Transverse colon (tissue), 4 donors: ENCODE measurements at regions not wholly inside any gene's neighbourhood (a gene's known extent, or its start where the extent isn't known, plus 50 kb on each side); places are given as distances from the start of the nearest gene placed in this dataset.

ENCODE experiments used
- CTCF ChIP-seq, 5 experiments: fragments of 200-600 bp in 3 of 5; fragments of 450-650 bp in 2 of 5; sonication (generic) in 3 of 5; IDR thresholded peaks; 1 replicate in 2 of 5; 2 replicates in 3 of 5; pipeline ENCODE4 v1.5.1; 2016 to 2017; ENCODE audit warnings: antibody characterized with exemption in 5 of 5, inconsistent platforms in 3 of 5, mild to moderate bottlenecking in 2 of 5, moderate library complexity in 1 of 5
- POLR2A ChIP-seq: fragments of 450-650 bp; IDR thresholded peaks from one replicate; pipeline ENCODE4 v1.6.1; 2016; ENCODE audit warnings: antibody characterized with exemption, mild to moderate bottlenecking, moderate library complexity
- POLR2AphosphoS5 ChIP-seq, 3 donors: sonication (generic); formaldehyde crosslinking; IDR thresholded peaks; one replicate each; pipeline ENCODE4 v1.6.1; 2016; ENCODE audit warnings: antibody characterized with exemption in 3 of 3

- no peak for TF ChIP-seq CTCF (IDR thresholded peaks at IDR 0.05)
- TF ChIP-seq POLR2A = no peak
- TF ChIP-seq POLR2AphosphoS5 (IDR thresholded peaks at IDR 0.05) = no peak
Measured at GRCh38 chr6:167698540-167698939, 128.2 kb upstream of the AFDN start.
